ENCODE measurements at regions not wholly inside any gene's neighbourhood (a gene's known extent, or its start where the extent isn't known, plus 50 kb on each side); places are given as distances from the start of the nearest gene placed in this dataset.

- Histone ChIP-seq H3K27me3 (replicated peaks; ENCODE audit: insufficient read depth) (no peaks in the 10 kb centered on the region), H3K4me3 (no peak overlapping the region), H3K27ac (no peak overlapping the region), H3K9me3 (no peaks in the 10 kb centered on the region), H3K4me1 (replicated peaks) (no peaks in the 10 kb centered on the region), H3K36me3 (no peaks in the 10 kb centered on the region)
- WGBS = 40% methylated on average over 2 of the region's 2 CpGs
- intact Hi-C loops (cut with DNase I) = no loop called here
- DNase-seq (ENCODE audit: low spot score) = no peak
- no peak for TF ChIP-seq POLR2A (IDR thresholded peaks at IDR 0.05)
- TF ChIP-seq POLR2AphosphoS5 (IDR thresholded peaks at IDR 0.05) = no peak
- TF ChIP-seq CTCF (IDR thresholded peaks at IDR 0.05) = no peak
Measured at GRCh38 chr5:74943905-74944304, 77.7 kb upstream of the FAM169A start.

- no peak for TF ChIP-seq CTCF (IDR thresholded peaks at IDR 0.05)
- no peak for TF ChIP-seq POLR2A (IDR thresholded peaks at IDR 0.05)
- TF ChIP-seq POLR2AphosphoS5 (IDR thresholded peaks at IDR 0.05) = no peak
- Histone ChIP-seq H3K4me3 (no peak overlapping the region), H3K27ac (no peak overlapping the region), H3K36me3 (no peaks in the 10 kb centered on the region), H3K9me3 (no peaks in the 10 kb centered on the region), H3K4me1 (replicated peaks) (no peaks in the 10 kb centered on the region), H3K27me3 (replicated peaks; ENCODE audit: insufficient read depth) (no peaks in the 10 kb centered on the region)
- intact Hi-C loops (cut with DNase I) = no loop called here
- 89% methylated on average over 10 of the region's 10 CpGs for WGBS
- no peak for DNase-seq (ENCODE audit: low spot score)
Measured at GRCh38 chr5:74942622-74943286, 76.6 kb upstream of the FAM169A start.

- Histone ChIP-seq H3K4me3 (no peak overlapping the region), H3K36me3 (no peaks in the 10 kb centered on the region), H3K27me3 (replicated peaks; ENCODE audit: insufficient read depth) (no peaks in the 10 kb centered on the region), H3K9me3 (no peaks in the 10 kb centered on the region), H3K4me1 (replicated peaks) (no peaks in the 10 kb centered on the region), H3K27ac (no peak overlapping the region)
- WGBS = 94% methylated on average over 2 of the region's 2 CpGs
- no peak for DNase-seq (ENCODE audit: low spot score)
- no peak for TF ChIP-seq POLR2AphosphoS5 (IDR thresholded peaks at IDR 0.05)
- TF ChIP-seq POLR2A (IDR thresholded peaks at IDR 0.05) = no peak
- TF ChIP-seq CTCF (IDR thresholded peaks at IDR 0.05) = no peak
- intact Hi-C loops (cut with DNase I) = no loop called here
Measured at GRCh38 chr5:74940782-74941353, 74.7 kb upstream of the FAM169A start.

- no peak for DNase-seq (ENCODE audit: low spot score)
- TF ChIP-seq POLR2A (IDR thresholded peaks at IDR 0.05) (no peak), CTCF (IDR thresholded peaks at IDR 0.05) (no peak), POLR2AphosphoS5 (IDR thresholded peaks at IDR 0.05) (no peak)
- intact Hi-C loops (cut with DNase I) = no loop called here
- H3K27me3 ChIP-seq (replicated peaks; ENCODE audit: insufficient read depth) = no peaks in the 10 kb centered on the region
- no peaks in the 10 kb centered on the region for H3K4me1 ChIP-seq (replicated peaks)
- no peak overlapping the region for H3K27ac ChIP-seq
- H3K4me3 ChIP-seq = no peak overlapping the region
- no peaks in the 10 kb centered on the region for H3K36me3 ChIP-seq
- H3K9me3 ChIP-seq = no peaks in the 10 kb centered on the region
Measured at GRCh38 chr5:74938250-74938933, 72.2 kb upstream of the FAM169A start.

GRCh38 chr5:74935752-74936091, 69.5 kb upstream of the FAM169A start:
- no peaks in the 10 kb centered on the region for H3K4me1 ChIP-seq (replicated peaks)
- no peak for DNase-seq (ENCODE audit: low spot score)
- WGBS = 55% methylated on average over 4 of the region's 4 CpGs

More at GRCh38 chr5:74935752-74936091, 69.5 kb upstream of the FAM169A start:
- Histone ChIP-seq H3K36me3 (no peaks in the 10 kb centered on the region), H3K27me3 (replicated peaks; ENCODE audit: insufficient read depth) (no peaks in the 10 kb centered on the region), H3K4me3 (no peak overlapping the region), H3K27ac (no peak overlapping the region), H3K9me3 (no peaks in the 10 kb centered on the region)
- no peak for TF ChIP-seq CTCF (IDR thresholded peaks at IDR 0.05)
- no peak for TF ChIP-seq POLR2AphosphoS5 (IDR thresholded peaks at IDR 0.05)
- TF ChIP-seq POLR2A (IDR thresholded peaks at IDR 0.05) = no peak
- intact Hi-C loops (cut with DNase I) = no loop called here
